Mucosa of descending colon (tissue), 3 donors: ENCODE measurements at regions not wholly inside any gene's neighbourhood (a gene's known extent, or its start where the extent isn't known, plus 50 kb on each side); places are given as distances from the start of the nearest gene placed in this dataset.
A peak's percentile ranks its signal among the peaks of the same experiment; 100 is the strongest.

Experiments used
- ATAC-seq: fragments of 200-7000 bp; cut with Tn5 transposase; one replicate; pipeline ENCODE4 v1.9.1; 2020; ENCODE audit warnings: mild to moderate bottlenecking, moderate library complexity
- DNase-seq, 3 donors: peaks; one replicate each; pipeline ENCODE4 v3.0.0-alpha.2; 2020
- H3K36me3 ChIP-seq: fragments of 200-600 bp; one replicate; pipeline ENCODE4 v1.8.0; 2021; ENCODE audit warnings: low read depth, mild to moderate bottlenecking
- H3K4me1 ChIP-seq: fragments of 200-600 bp; one replicate; pipeline ENCODE4 v1.8.0; 2021; ENCODE audit warnings: low read depth, mild to moderate bottlenecking
- H3K4me3 ChIP-seq: fragments of 200-600 bp; one replicate; pipeline ENCODE4 v1.8.0; 2021; ENCODE audit warnings: mild to moderate bottlenecking
- H3K9me3 ChIP-seq: fragments of 200-600 bp; one replicate; pipeline ENCODE4 v1.8.0; 2021; ENCODE audit warnings: mild to moderate bottlenecking
- intact Hi-C, 2 donors: fragments of 100-400 bp; cut with DNase I in 1 of 2; cut with micrococcal nuclease in 1 of 2; formaldehyde crosslinking; loops; one replicate each; pipeline versions ENCODE4 v1.11.0 to v1.11.1; 2022; cut with DNase I, micrococcal nuclease
- TF ChIP-seq, protein P1 (sequence below): fragments of 200-600 bp; IDR thresholded peaks from one replicate; pipeline ENCODE4 v1.8.0; 2022; ENCODE audit warnings: antibody characterized with exemption, mild to moderate bottlenecking
- donor health status: DM: no; HTN: no; CAD: no; lungs with moderate emphysema.
- donor health status: DM: no; HTN: no; CAD: no.
- donor health status: DM: no; HTN: yes; CAD: no.

GRCh38 chr21:15543473-15543872, 186.3 kb upstream of the USP25 start:
- no peaks in the 10 kb centered on the region for H3K36me3 ChIP-seq
- H3K4me1 ChIP-seq = no peaks in the 10 kb centered on the region
- intact Hi-C loops = no loop called here
- DNase-seq (no peak), ATAC-seq (no peak)
- no peaks in the 10 kb centered on the region for H3K9me3 ChIP-seq
- H3K4me3 ChIP-seq = no peak overlapping the region
- TF ChIP-seq, protein P1, sequence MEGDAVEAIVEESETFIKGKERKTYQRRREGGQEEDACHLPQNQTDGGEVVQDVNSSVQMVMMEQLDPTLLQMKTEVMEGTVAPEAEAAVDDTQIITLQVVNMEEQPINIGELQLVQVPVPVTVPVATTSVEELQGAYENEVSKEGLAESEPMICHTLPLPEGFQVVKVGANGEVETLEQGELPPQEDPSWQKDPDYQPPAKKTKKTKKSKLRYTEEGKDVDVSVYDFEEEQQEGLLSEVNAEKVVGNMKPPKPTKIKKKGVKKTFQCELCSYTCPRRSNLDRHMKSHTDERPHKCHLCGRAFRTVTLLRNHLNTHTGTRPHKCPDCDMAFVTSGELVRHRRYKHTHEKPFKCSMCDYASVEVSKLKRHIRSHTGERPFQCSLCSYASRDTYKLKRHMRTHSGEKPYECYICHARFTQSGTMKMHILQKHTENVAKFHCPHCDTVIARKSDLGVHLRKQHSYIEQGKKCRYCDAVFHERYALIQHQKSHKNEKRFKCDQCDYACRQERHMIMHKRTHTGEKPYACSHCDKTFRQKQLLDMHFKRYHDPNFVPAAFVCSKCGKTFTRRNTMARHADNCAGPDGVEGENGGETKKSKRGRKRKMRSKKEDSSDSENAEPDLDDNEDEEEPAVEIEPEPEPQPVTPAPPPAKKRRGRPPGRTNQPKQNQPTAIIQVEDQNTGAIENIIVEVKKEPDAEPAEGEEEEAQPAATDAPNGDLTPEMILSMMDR = no peak

GRCh38 chr21:15549671-15550070, 180.1 kb upstream of the USP25 start:
- no peak overlapping the region for H3K4me3 ChIP-seq
- TF ChIP-seq, protein P1 = no peak
- no peaks in the 10 kb centered on the region for H3K9me3 ChIP-seq
- intact Hi-C loops = no loop called here
- H3K36me3 ChIP-seq = no peaks in the 10 kb centered on the region
- DNase-seq (no peak), ATAC-seq (no peak)
- no peaks in the 10 kb centered on the region for H3K4me1 ChIP-seq

DNA sequence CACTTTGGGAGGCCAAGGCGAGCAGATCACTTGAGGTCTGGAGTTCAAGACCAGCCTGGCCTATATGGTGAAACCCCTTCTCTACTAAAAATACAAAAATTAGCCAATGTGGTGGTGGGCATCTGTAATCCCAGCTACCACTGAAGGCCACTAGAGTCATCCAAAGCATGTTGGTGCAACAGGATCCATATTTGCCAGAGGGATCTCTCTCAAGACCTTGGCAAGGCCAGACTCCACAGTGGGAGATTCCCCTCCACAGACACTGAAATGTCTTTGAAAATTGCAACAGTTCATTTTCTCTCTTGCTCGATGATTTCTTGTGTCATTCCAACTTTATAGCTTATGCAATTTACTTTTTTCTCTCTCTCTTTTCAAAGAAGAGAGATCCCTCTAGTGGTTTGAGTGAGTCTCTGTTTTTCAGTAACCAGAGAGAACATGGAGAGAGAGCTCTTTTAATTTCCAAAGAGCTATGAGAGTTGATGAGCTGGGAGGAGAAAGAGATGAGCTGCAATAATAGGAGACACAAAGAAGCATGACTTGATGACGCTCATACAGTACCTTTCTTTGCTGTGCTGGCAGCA, 176.8 kb upstream of the USP25 start:
- intact Hi-C loops = no loop called here
- ATAC-seq = peak; percentile 34
- H3K36me3 ChIP-seq = no peaks in the 10 kb centered on the region
- H3K9me3 ChIP-seq = no peaks in the 10 kb centered on the region
- no peak overlapping the region for H3K4me3 ChIP-seq
- no peaks in the 10 kb centered on the region for H3K4me1 ChIP-seq
- no peak for DNase-seq
- TF ChIP-seq, protein P1 = no peak

GRCh38 chr21:15557925-15558324, 171.9 kb upstream of the USP25 start:
- H3K9me3 ChIP-seq = no peaks in the 10 kb centered on the region
- no peak overlapping the region for H3K4me3 ChIP-seq
- peak; percentile 21 for ATAC-seq
- intact Hi-C loops = no loop called here
- no peak for DNase-seq
- no peaks in the 10 kb centered on the region for H3K36me3 ChIP-seq
- TF ChIP-seq, protein P1 = no peak
- no peaks in the 10 kb centered on the region for H3K4me1 ChIP-seq

DNA sequence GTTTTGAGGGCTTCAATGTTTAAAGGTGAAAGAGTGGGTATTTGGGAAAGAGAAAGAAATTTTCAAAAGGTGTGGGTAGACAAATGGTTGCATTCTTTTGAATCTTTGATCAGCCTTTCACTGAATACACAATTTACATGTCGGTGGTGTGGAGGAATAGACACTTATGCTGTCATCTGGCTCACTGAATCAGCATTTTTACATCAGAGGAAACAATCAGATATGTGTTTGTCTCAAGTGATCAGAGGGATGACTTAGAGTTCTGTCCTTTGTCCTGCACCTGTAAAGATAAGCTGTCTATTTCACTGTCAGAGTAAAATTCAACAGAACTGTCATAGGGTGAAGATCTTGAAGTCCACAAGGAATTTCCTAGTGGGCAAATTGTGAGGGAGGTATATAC, 170.9 kb upstream of the USP25 start:
- TF ChIP-seq, protein P1 = no peak
- Histone ChIP-seq H3K36me3 (no peaks in the 10 kb centered on the region), H3K4me3 (no peak overlapping the region), H3K9me3 (no peaks in the 10 kb centered on the region), H3K4me1 (no peaks in the 10 kb centered on the region)
- DNase-seq (no peak), ATAC-seq (no peak)
- intact Hi-C loops = no loop called here

DNA sequence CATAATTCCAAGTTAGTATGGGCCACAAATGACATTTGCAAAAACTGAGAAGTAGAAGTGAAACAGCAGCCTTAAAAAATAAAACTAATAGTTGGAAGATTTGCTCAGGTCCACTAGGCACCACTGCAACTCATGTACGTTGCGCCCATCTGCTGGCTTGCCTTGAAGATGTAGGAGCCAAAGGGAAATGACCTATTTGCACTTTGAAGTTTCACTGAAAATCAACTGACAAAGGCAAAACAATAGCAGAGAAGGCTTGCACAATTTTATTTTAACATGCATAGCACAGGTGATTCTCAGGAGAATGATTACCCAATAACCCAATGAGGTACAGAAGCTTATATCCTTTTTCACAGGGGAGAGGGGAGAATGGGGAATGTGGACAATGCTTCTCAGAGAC, 170.1 kb upstream of the USP25 start:
- ATAC-seq = no peak
- H3K4me3 ChIP-seq = no peak overlapping the region

More for the DNA sequence above, 170.1 kb upstream of the USP25 start:
- intact Hi-C loops = no loop called here
- DNase-seq = no peak
- Histone ChIP-seq H3K9me3 (no peaks in the 10 kb centered on the region), H3K36me3 (no peaks in the 10 kb centered on the region), H3K4me1 (no peaks in the 10 kb centered on the region)
- TF ChIP-seq, protein P1 = no peak
